Tibial artery (tissue), 4 donors: ENCODE measurements at regions not wholly inside any gene's neighbourhood (a gene's known extent, or its start where the extent isn't known, plus 50 kb on each side); places are given as distances from the start of the nearest gene placed in this dataset.

Experiments
- DNase-seq, 2 donors: peaks; one replicate each; pipeline ENCODE4 v3.0.0-alpha.2; 2019
- H3K27ac ChIP-seq, 2 donors: fragments of 200-600 bp; sonication (generic) in 1 of 2; 1 replicate in 1 of 2; 2 replicates in 1 of 2; pipeline ENCODE4 v1.5.1; 2018 to 2019; ENCODE audit warnings: mild to moderate bottlenecking in 1 of 2
- H3K27me3 ChIP-seq, 2 donors: fragments of 200-600 bp; sonication (generic) in 1 of 2; one replicate each; pipeline versions ENCODE4 v1.5.1 to v1.6.0; 2016 to 2019
- H3K36me3 ChIP-seq, 3 donors: fragments of 200-600 bp; sonication (generic) in 2 of 3; one replicate each; pipeline ENCODE4 v1.5.1; 2016 to 2019; ENCODE audit warnings: mild to moderate bottlenecking in 2 of 3
- H3K4me1 ChIP-seq, 4 donors: fragments of 200-600 bp; sonication (generic) in 2 of 4; 1 replicate in 3 of 4; 2 replicates in 1 of 4; pipeline ENCODE4 v1.5.1; 2016 to 2019
- H3K4me3 ChIP-seq, 2 donors: fragments of 200-600 bp; sonication (generic) in 1 of 2; 1 replicate in 1 of 2; 2 replicates in 1 of 2; pipeline ENCODE4 v1.5.1; 2018 to 2019; ENCODE audit warnings: mild to moderate bottlenecking in 2 of 2
- H3K9me3 ChIP-seq, 3 donors: fragments of 200-600 bp; sonication (generic) in 1 of 3; one replicate each; pipeline ENCODE4 v1.5.1; 2016 to 2019
- CTCF ChIP-seq, 2 experiments: fragments of 200-600 bp in 1 of 2; fragments of 450-650 bp in 1 of 2; IDR thresholded peaks; one replicate each; pipeline ENCODE4 v1.5.1; 2017 to 2019; ENCODE audit warnings: antibody characterized with exemption in 2 of 2, mild to moderate bottlenecking in 1 of 2, moderate library complexity in 1 of 2
- intact Hi-C: fragments of 100-400 bp; cut with DNase I; formaldehyde crosslinking; loops from one replicate; pipeline ENCODE4 v1.15.0; 2023; ENCODE audit warnings: low total_unique reads

- Histone ChIP-seq H3K27me3 (no peaks in the 10 kb centered on the region), H3K4me3 (no peak overlapping the region)
Measured at GRCh38 chr13:72495681-72496080, 231.7 kb downstream of the MZT1 start.

DNA sequence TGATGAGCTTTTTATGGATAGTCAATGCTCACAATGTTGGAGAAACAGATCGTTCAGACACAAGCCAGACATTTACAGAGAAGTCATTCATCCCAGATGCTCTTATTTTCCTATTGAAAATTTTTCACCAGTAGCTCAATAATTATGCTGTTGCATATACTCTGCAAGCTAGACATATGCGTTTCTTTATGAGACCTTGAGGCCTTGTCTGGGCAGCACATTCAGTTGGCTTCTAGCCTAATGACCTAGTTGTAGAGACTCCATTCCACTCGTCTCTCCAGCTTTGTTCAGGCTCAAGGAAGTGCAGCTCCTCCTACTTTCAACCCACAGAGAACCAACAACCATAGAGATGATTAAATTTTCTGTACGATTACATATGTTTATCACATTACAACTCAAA is 237.7 kb downstream of the MZT1 start:
- no peak for DNase-seq
- Histone ChIP-seq H3K27ac (no peak overlapping the region), H3K9me3 (no peaks in the 10 kb centered on the region), H3K27me3 (no peaks in the 10 kb centered on the region), H3K36me3 (no peaks in the 10 kb centered on the region), H3K4me1 (no peaks in the 10 kb centered on the region), H3K4me3 (no peak overlapping the region)
- no peak for TF ChIP-seq CTCF (IDR thresholded peaks at IDR 0.05)
- intact Hi-C loops: no loop called here

More at GRCh38 chr13:72495681-72496080, 231.7 kb downstream of the MZT1 start:
- H3K27ac ChIP-seq: no peak overlapping the region
- H3K4me1 ChIP-seq: no peaks in the 10 kb centered on the region
- H3K9me3 ChIP-seq: no peaks in the 10 kb centered on the region
- no peak for DNase-seq
- intact Hi-C loops: no loop called here
- H3K36me3 ChIP-seq: no peaks in the 10 kb centered on the region
- no peak for TF ChIP-seq CTCF (IDR thresholded peaks at IDR 0.05)

- Histone ChIP-seq H3K27me3 (no peaks in the 10 kb centered on the region), H3K27ac (no peak overlapping the region), H3K36me3 (no peaks in the 10 kb centered on the region), H3K4me1 (no peaks in the 10 kb centered on the region), H3K9me3 (peaks cover 0 to 5% (median 0%) of the 10 kb centered on the region in 3 donors), H3K4me3 (no peak overlapping the region)
- TF ChIP-seq CTCF (IDR thresholded peaks at IDR 0.05): no peak
- DNase-seq: no peak
- intact Hi-C loops: no loop called here
Measured at GRCh38 chr13:72473321-72473720, 254.1 kb downstream of the MZT1 start.

DNA sequence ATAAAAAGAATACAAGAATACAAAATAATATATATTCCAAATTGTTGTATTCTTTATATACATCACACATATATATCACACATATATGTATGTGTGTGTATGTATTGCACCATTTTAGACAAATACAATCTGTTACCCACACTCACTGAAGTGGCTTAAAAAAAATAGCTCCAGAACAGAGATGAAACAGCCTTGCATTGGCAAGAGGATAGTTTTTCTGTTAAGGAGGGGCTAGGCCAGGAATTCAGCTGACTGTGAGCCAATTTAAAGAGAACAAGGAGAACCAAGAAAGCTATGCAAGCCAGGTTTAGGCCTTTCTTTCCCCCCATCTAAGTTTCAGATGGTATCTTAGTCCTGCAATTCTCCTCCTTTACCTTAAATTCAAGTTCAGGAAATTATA is 257.5 kb downstream of the MZT1 start:
- DNase-seq: no peak
- intact Hi-C loops: no loop called here
- no peaks in the 10 kb centered on the region for H3K9me3 ChIP-seq

DNA sequence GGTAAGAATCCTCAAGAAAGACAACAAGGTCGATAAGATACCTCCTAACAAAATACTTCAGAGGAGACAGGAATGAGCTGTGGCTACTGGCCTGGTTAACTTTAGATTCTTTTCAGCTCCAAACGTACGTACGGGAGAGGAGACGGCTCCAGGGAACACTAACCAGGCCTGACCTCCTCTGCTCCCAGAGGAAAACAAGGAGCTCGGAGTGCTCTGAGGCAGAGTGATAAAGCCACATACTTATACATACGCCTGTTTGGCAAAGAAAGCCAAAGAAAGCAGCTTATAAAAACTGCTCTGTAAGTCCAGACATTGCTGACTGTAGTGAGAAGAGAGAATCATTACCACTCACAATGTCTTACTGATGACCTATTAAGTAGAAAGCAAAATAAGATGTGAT is 263.9 kb downstream of the MZT1 start:
- no peak for DNase-seq
- no peak overlapping the region for H3K27ac ChIP-seq
- no peaks in the 10 kb centered on the region for H3K27me3 ChIP-seq
- no peak overlapping the region for H3K4me3 ChIP-seq
- H3K4me1 ChIP-seq: no peaks in the 10 kb centered on the region
- intact Hi-C loops: no loop called here
- no peaks in the 10 kb centered on the region for H3K36me3 ChIP-seq
- TF ChIP-seq CTCF (IDR thresholded peaks at IDR 0.05): no peak
- no peaks in the 10 kb centered on the region for H3K9me3 ChIP-seq

More for the DNA sequence above, 257.5 kb downstream of the MZT1 start:
- Histone ChIP-seq H3K27ac (no peak overlapping the region), H3K36me3 (no peaks in the 10 kb centered on the region), H3K27me3 (no peaks in the 10 kb centered on the region), H3K4me3 (no peak overlapping the region), H3K4me1 (no peaks in the 10 kb centered on the region)
- TF ChIP-seq CTCF (IDR thresholded peaks at IDR 0.05): no peak

DNA sequence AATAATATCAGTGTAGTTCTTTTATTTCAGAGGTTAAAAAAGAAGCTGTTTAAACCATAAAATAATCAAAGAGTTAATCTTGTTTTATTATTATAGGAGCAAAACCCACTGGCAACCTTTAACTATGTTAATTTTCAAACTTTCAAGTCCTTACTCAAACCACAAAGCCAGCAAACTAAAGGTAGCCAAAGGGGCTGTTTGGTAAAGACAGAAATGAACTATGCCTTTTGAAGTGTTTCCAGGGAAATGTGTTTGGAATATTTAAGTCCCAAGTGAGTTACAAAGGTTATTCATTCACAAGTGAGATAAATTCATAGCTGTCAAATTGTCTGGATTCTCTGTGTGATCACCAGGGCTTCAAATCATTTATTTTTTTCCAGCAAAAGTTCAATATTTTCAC is 264.7 kb downstream of the MZT1 start:
- no peak for DNase-seq
- H3K36me3 ChIP-seq: no peaks in the 10 kb centered on the region
- H3K27me3 ChIP-seq: no peaks in the 10 kb centered on the region
- H3K9me3 ChIP-seq: no peaks in the 10 kb centered on the region
- no peak overlapping the region for H3K4me3 ChIP-seq
- H3K4me1 ChIP-seq: no peaks in the 10 kb centered on the region
- intact Hi-C loops: no loop called here
- no peak overlapping the region for H3K27ac ChIP-seq
- no peak for TF ChIP-seq CTCF (IDR thresholded peaks at IDR 0.05)
